GM18498 (cell line): ENCODE measurements at regions not wholly inside any gene's neighbourhood (a gene's known extent, or its start where the extent isn't known, plus 50 kb on each side); places are given as distances from the start of the nearest gene placed in this dataset.
A peak's percentile ranks its signal among the peaks of the same experiment; 100 is the strongest.
"Not testable (repeated sequence)": the region's sequence is repeated elsewhere in the genome, so short reads cannot be mapped to it uniquely, and the experiment has no call there.

Experiments
- ATAC-seq: cut with Tn5 transposase; IDR thresholded peaks from one replicate; pipeline ENCODE4 v1.9.1; 2021; ENCODE audit warnings: mild to moderate bottlenecking, moderate library complexity; ENCODE audit not compliant: unreplicated experiment

GRCh38 chr14:24744641-24745040 is 110.7 kb upstream of the GZMB start:
- no peak for ATAC-seq

GRCh38 chr14:24741871-24742270 is 107.9 kb upstream of the GZMB start:
- no peak for ATAC-seq

- no peak for ATAC-seq
Measured at GRCh38 chr14:24735984-24736630, 102.1 kb upstream of the GZMB start.

- no peak for ATAC-seq
Measured at GRCh38 chr14:24734917-24735500, 101.0 kb upstream of the GZMB start.

GRCh38 chr14:24726480-24726879 is 92.5 kb upstream of the GZMB start:
- ATAC-seq, result no peak

GRCh38 chr14:24725311-24725710 is 91.3 kb upstream of the GZMB start:
- ATAC-seq, result no peak

GRCh38 chr14:24721775-24722174 is 87.8 kb upstream of the GZMB start:
- ATAC-seq, result no peak

GRCh38 chr14:24715239-24715638 is 81.2 kb upstream of the GZMB start:
- ATAC-seq, result no peak

- ATAC-seq, result peak; percentile 68
Measured at GRCh38 chr14:24713404-24713803, 79.4 kb upstream of the GZMB start.

- ATAC-seq, result peak; percentile 23
Measured at GRCh38 chr14:24712909-24713308, 78.9 kb upstream of the GZMB start.

GRCh38 chr14:24712374-24712773 is 78.4 kb upstream of the GZMB start:
- ATAC-seq, result no peak

- no peak for ATAC-seq
Measured at GRCh38 chr14:24710403-24711112, 76.6 kb upstream of the GZMB start.

- no peak for ATAC-seq
Measured at GRCh38 chr14:24708684-24709083, 74.7 kb upstream of the GZMB start.

- no peak for ATAC-seq
Measured at GRCh38 chr14:24706351-24706750, 72.4 kb upstream of the GZMB start.

GRCh38 chr14:24705840-24706239 is 71.8 kb upstream of the GZMB start:
- peak; percentile 93 for ATAC-seq

GRCh38 chr14:24701062-24701461 is 67.1 kb upstream of the GZMB start:
- ATAC-seq, result no peak

- ATAC-seq, result no peak
Measured at GRCh38 chr14:24700511-24700910, 66.5 kb upstream of the GZMB start.

- peak; percentile 64 for ATAC-seq
Measured at GRCh38 chr14:24699052-24699451, 65.1 kb upstream of the GZMB start.

GRCh38 chr14:24696280-24696920 is 62.4 kb upstream of the GZMB start:
- ATAC-seq, result not testable (repeated sequence)

- peak; percentile 45 for ATAC-seq
Measured at GRCh38 chr14:24695265-24696241, 61.6 kb upstream of the GZMB start.

- no peak for ATAC-seq
Measured at GRCh38 chr14:24694680-24695079, 60.7 kb upstream of the GZMB start.
